CD14-positive monocyte (primary cell): ENCODE measurements at regions not wholly inside any gene's neighbourhood (a gene's known extent, or its start where the extent isn't known, plus 50 kb on each side); places are given as distances from the start of the nearest gene placed in this dataset.

Source experiments
- DNase-seq, 3 donors: peaks; one replicate each; pipeline ENCODE4 v3.0.0-alpha.2; 2011 to 2022
- H2AFZ ChIP-seq: 2 replicates; pipeline ENCODE4 v1.6.0; 2012; ENCODE audit warnings: mild to moderate bottlenecking, low read depth, low read length, inconsistent platforms; ENCODE audit not compliant: insufficient read depth, poor library complexity, severe bottlenecking
- H3K27ac ChIP-seq, 2 donors: 1 replicate in 1 of 2; 2 replicates in 1 of 2; pipeline ENCODE4 v1.5.1; 2012 to 2013; ENCODE audit warnings: low read length in 2 of 2, control low read depth in 1 of 2, inconsistent platforms in 1 of 2, low read depth in 1 of 2, mild to moderate bottlenecking in 1 of 2
- H3K27me3 ChIP-seq, 2 donors: one replicate each; pipeline versions ENCODE4 v1.6.0 to v1.6.1; 2011 to 2013; ENCODE audit warnings: low read length in 2 of 2; ENCODE audit not compliant: control insufficient read depth in 2 of 2, insufficient read depth in 2 of 2
- H3K36me3 ChIP-seq, 2 donors: replicated peaks in 1 of 2; 1 replicate in 1 of 2; 2 replicates in 1 of 2; pipeline versions ENCODE4 v1.5.1 to v1.6.1; 2012 to 2013; ENCODE audit warnings: low read length in 2 of 2, control low read depth in 1 of 2, inconsistent platforms in 1 of 2, mild to moderate bottlenecking in 1 of 2; ENCODE audit not compliant: insufficient read depth in 2 of 2, control insufficient read depth in 1 of 2
- H3K4me1 ChIP-seq, 2 donors: 1 replicate in 1 of 2; 2 replicates in 1 of 2; pipeline versions ENCODE4 v1.5.1 to v1.6.1; 2012 to 2013; ENCODE audit warnings: low read length in 2 of 2, control low read depth in 1 of 2, inconsistent platforms in 1 of 2, mild to moderate bottlenecking in 1 of 2, moderate library complexity in 1 of 2; ENCODE audit not compliant: insufficient read depth in 2 of 2, control insufficient read depth in 1 of 2
- H3K4me2 ChIP-seq: replicated peaks from 2 replicates; pipeline ENCODE3; 2012; ENCODE audit warnings: low read length, moderate library complexity, mild to moderate bottlenecking; ENCODE audit not compliant: poor library complexity, severe bottlenecking; ENCODE audit errors: extremely low read depth
- H3K4me3 ChIP-seq, 3 experiments: fragments of 200-600 bp in 1 of 3; sonication (generic) in 1 of 3; replicated peaks in 1 of 3; 1 replicate in 2 of 3; 2 replicates in 1 of 3; pipeline ENCODE4 v1.5.1; 2011 to 2013; ENCODE audit warnings: low read length in 3 of 3, mild to moderate bottlenecking in 3 of 3, control low read depth in 2 of 3, low read depth in 2 of 3, inconsistent platforms in 1 of 3, moderate library complexity in 1 of 3
- H3K79me2 ChIP-seq: 2 replicates; pipeline ENCODE4 v1.6.0; 2012; ENCODE audit warnings: mild to moderate bottlenecking, control low read depth, inconsistent platforms, low read length, moderate library complexity; ENCODE audit not compliant: insufficient read depth
- H3K9ac ChIP-seq: 2 replicates; pipeline ENCODE4 v1.6.0; 2017; ENCODE audit warnings: low read length, mild to moderate bottlenecking; ENCODE audit not compliant: insufficient read depth, poor library complexity, severe bottlenecking
- H3K9me3 ChIP-seq, 2 donors: replicated peaks in 1 of 2; 1 replicate in 1 of 2; 2 replicates in 1 of 2; pipeline versions ENCODE4 v1.5.1 to v1.6.1; 2012 to 2013; ENCODE audit warnings: low read length in 2 of 2, control low read depth in 1 of 2; ENCODE audit not compliant: control insufficient read depth in 1 of 2, insufficient read depth in 1 of 2
- H4K20me1 ChIP-seq: 2 replicates; pipeline ENCODE4 v1.6.0; 2012; ENCODE audit warnings: mild to moderate bottlenecking, low read length, control low read depth, moderate library complexity; ENCODE audit not compliant: insufficient read depth
- H3K27ac Mint-ChIP-seq, 7 donors: one replicate each; pipeline ENCODE4 v1.8.0; 2020; ENCODE audit warnings: mild to moderate bottlenecking in 7 of 7, mixed read lengths in 7 of 7, moderate library complexity in 6 of 7, inconsistent platforms in 2 of 7
- H3K27me3 Mint-ChIP-seq, 3 donors: one replicate each; pipeline ENCODE4 v1.8.0; 2021 to 2022; ENCODE audit warnings: low read depth in 3 of 3, mild to moderate bottlenecking in 3 of 3, mixed read lengths in 3 of 3, moderate library complexity in 3 of 3, inconsistent platforms in 1 of 3
- H3K36me3 Mint-ChIP-seq, 2 donors: one replicate each; pipeline ENCODE4 v1.8.0; 2020; ENCODE audit warnings: mixed read lengths in 2 of 2, inconsistent platforms in 1 of 2, mild to moderate bottlenecking in 1 of 2
- H3K4me1 Mint-ChIP-seq: one replicate; pipeline ENCODE4 v1.8.0; 2020; ENCODE audit warnings: mild to moderate bottlenecking, mixed read lengths
- H3K4me3 Mint-ChIP-seq, 2 donors: one replicate each; pipeline ENCODE4 v1.8.0; 2020; ENCODE audit warnings: mild to moderate bottlenecking in 2 of 2, mixed read lengths in 2 of 2, moderate library complexity in 1 of 2
- H3K9me3 Mint-ChIP-seq, 7 donors: one replicate each; pipeline ENCODE4 v1.8.0; 2020 to 2022; ENCODE audit warnings: mixed read lengths in 7 of 7, mild to moderate bottlenecking in 6 of 7, moderate library complexity in 6 of 7, inconsistent platforms in 2 of 7
- CTCF ChIP-seq: fragments of 200-600 bp; IDR thresholded peaks from one replicate; pipeline ENCODE4 v1.8.0; 2022; ENCODE audit warnings: antibody characterized with exemption, mild to moderate bottlenecking
- WGBS: methylation state at CpG from one replicate; pipeline ENCODE4 v1.1.5; 2013; ENCODE audit warnings: missing lambda C conversion rate; ENCODE audit not compliant: insufficient coverage; 5-methylcytosine and 5-hydroxymethylcytosine counted together
- intact Hi-C, 2 donors: fragments of 100-400 bp; cut with micrococcal nuclease; formaldehyde crosslinking; loops; one replicate each; pipeline versions ENCODE4 v1.15.0 to v1.15.1; 2023

GRCh38 chr14:61904946-61905345 lies 142.7 kb downstream of the SNAPC1 start:
- Histone ChIP-seq H3K4me2 (no peak overlapping the region), H3K79me2 (no peaks in the 10 kb centered on the region), H3K27ac (no peak overlapping the region), H3K4me3 (no peak overlapping the region), H3K4me1 (no peaks in the 10 kb centered on the region), H3K27me3 (no peaks in the 10 kb centered on the region), H2AFZ (no peak overlapping the region), H3K9ac (no peak overlapping the region), H3K36me3 (no peaks in the 10 kb centered on the region), H3K9me3 (no peaks in the 10 kb centered on the region), H4K20me1 (no peaks in the 10 kb centered on the region)
- no peak overlapping the region for H3K4me3 Mint-ChIP-seq
- no peaks in the 10 kb centered on the region for H3K4me1 Mint-ChIP-seq
- H3K27ac Mint-ChIP-seq, result peak overlapping the region in 1 of 7 donors; percentile 43
- peaks cover 0 to 6% (median 1%) of the 10 kb centered on the region in 7 donors for H3K9me3 Mint-ChIP-seq
- H3K36me3 Mint-ChIP-seq, result no peaks in the 10 kb centered on the region
- no peak for DNase-seq
- no CpG with 5 or more reads among the region's 2 CpGs for WGBS
- peaks cover 3 to 9% (median 3%) of the 10 kb centered on the region in 3 donors for H3K27me3 Mint-ChIP-seq
- TF ChIP-seq CTCF, result no peak
- intact Hi-C loops, result no loop called here

GRCh38 chr14:61911574-61911973 lies 149.4 kb downstream of the SNAPC1 start:
- no peak overlapping the region for H3K4me2 ChIP-seq
- TF ChIP-seq CTCF, result no peak
- H3K27me3 ChIP-seq, result no peaks in the 10 kb centered on the region
- H3K9me3 Mint-ChIP-seq, result peaks cover 0 to under 1% (median 0%) of the 10 kb centered on the region in 7 donors
- no peaks in the 10 kb centered on the region for H4K20me1 ChIP-seq
- no peak overlapping the region for H3K27ac ChIP-seq
- intact Hi-C loops, result no loop called here
- H3K27me3 Mint-ChIP-seq, result peaks cover 6 to 15% (median 11%) of the 10 kb centered on the region in 3 donors
- no peak overlapping the region for H3K27ac Mint-ChIP-seq
- no peak for DNase-seq
- H3K79me2 ChIP-seq, result no peaks in the 10 kb centered on the region
- H3K36me3 ChIP-seq, result no peaks in the 10 kb centered on the region
- no peak overlapping the region for H2AFZ ChIP-seq
- no peaks in the 10 kb centered on the region for H3K4me1 ChIP-seq
- peak overlapping the region in 1 of 2 donors; percentile 41 for H3K4me3 Mint-ChIP-seq
- no peaks in the 10 kb centered on the region for H3K36me3 Mint-ChIP-seq
- whole genome bisulfite sequencing, result 0% methylated on average over 1 of the region's 4 CpGs
- no peak overlapping the region for H3K9ac ChIP-seq
- H3K4me3 ChIP-seq, result no peak overlapping the region
- no peaks in the 10 kb centered on the region for H3K9me3 ChIP-seq
- H3K4me1 Mint-ChIP-seq, result no peaks in the 10 kb centered on the region
